HG03066 (cell line): ENCODE measurements at regions not wholly inside any gene's neighbourhood (a gene's known extent, or its start where the extent isn't known, plus 50 kb on each side); places are given as distances from the start of the nearest gene placed in this dataset.

ENCODE experiments used
- ATAC-seq: cut with Tn5 transposase; IDR thresholded peaks from one replicate; pipeline ENCODE4 v1.9.1; 2021; ENCODE audit warnings: low read depth; ENCODE audit not compliant: unreplicated experiment

DNA sequence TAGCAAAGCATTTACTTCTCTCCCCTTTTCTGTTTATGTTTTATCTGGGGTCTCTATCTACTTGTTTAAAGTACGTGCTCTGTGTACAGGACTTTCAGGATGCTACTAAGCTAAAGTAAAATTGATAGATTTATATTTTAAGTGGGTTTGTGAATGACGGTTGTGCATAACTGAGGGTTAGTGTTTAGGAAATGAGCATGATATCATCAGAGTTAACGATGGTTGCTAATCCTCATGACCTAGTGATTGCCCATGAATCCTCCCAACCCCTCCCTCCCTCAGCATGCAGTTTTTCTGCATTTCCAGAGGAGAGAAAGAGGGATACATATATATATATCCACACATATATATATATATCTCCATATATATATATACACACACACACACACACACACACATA, 957.2 kb downstream of the TUSC7 start:
- no peak for ATAC-seq

DNA sequence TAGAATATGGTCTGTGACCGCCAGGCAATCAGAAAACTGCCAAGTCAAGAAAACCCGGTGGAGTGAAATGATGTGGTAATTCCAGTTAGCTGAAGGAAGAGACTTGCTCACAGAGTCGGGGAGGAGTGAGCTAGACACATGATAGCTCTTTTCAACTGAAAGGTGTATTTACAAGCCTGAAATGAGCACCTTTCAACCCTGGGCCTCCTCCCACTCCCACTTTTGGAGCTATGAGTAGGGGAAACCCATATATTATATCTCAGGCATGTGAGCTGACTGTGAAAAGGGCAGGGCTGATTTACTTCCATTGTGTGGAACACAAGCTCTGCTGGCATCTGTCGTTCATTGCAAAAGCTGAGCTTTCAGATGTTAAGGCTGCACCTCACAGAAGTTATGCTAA, 960.2 kb downstream of the TUSC7 start:
- no peak for ATAC-seq

DNA sequence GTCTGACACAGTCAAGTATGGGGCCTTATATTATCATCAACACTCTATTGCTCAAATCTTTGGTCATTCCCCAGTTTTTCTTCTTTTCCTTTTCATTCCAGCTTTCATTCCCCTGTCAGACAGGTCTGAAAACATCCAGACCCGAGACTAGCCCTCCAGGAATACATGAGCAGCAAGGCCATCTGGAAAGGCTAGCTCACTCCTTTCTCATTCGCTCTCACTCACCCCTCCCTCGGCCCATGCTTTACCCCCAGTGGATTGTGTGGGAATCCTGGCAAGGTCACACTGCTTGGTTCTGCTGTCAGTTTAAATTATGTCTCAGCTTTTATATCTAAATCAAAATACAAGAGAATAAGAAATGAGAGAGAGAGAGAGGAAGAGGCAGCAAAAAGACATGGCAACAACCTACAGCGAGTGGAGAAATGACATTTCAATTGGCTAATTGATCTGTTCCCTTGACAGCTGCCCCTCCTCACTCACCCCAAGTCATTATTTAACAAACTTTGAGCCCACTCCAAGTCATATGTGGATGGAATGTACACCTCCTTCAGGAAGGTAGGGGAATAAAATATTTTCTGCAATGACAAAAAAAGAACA, 962.2 kb downstream of the TUSC7 start:
- ATAC-seq: no peak

DNA sequence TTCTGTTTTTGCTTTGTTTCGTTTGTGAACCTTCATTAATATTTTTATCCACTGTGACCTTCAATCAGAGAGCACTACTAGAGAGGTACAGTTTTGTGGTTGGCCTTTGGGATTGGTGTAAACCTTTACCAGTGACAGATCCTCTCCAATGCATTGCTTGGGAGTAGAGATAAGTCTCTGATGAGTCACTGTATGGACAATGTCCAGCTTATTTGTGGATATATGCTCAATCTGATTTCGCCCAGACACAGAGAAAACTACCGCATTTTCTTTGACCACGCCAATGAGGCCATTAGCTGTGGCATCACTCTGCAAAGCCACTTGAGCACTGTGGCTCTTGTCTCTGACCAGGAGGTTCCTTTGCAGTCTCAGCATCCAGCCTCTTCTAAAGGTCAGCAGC, 964.7 kb downstream of the TUSC7 start:
- ATAC-seq: no peak

DNA sequence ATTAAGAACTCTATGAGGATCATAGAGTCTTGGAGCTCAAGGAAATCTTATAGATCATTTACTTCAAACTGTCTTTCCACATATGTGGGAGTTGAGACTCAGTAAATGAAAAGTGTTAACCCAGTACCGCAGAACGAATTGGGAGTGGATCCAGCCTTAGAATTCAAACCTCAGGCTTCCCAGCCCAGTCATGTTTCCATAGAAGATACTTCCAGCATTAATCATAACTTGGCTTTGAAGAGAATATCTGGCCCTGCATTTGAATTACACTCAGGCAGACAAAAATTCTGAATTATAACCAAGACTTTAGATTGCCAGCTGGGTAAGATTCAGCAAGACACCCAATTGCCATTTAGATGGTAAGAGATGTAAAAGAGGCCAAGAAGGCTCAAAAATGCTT, 972.0 kb downstream of the TUSC7 start:
- no peak for ATAC-seq

DNA sequence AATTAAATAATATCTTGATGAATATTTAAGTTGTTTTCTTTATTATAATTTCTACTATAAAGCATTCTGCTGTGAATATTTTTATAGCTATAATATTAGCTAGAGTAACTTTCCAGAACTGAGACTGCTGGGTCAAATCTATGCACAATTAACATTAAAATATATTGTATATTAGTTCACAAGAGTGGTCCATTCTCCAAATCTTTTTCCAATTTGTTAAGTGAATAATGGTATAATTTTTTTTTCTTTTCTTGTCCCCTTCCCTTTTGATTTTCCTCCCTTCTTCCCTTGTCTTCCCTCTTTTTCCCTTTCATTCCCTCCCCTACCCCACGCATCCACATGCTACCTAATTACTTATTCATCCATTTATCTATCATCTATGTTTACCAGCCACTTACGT, 977.5 kb downstream of the TUSC7 start:
- no peak for ATAC-seq

DNA sequence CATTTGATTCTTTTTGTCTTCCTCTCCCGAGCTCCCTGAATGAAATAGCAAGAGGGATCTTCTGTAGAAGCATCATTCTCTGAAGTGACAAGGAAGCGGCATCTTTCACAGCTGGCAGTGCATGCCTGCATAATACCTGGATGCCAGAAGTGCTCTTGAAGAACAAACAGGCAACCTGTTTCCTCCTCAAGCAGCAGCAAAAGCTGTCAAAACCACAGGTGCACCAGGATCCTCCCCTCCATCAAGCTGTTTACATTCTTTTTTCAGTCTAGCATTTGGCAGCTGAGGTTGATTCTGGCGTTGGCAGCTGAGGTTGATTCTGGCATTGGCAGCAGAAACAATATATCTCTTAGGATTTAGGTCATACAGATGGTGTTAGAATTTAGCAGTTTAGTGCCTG, 979.0 kb downstream of the TUSC7 start:
- ATAC-seq: no peak

DNA sequence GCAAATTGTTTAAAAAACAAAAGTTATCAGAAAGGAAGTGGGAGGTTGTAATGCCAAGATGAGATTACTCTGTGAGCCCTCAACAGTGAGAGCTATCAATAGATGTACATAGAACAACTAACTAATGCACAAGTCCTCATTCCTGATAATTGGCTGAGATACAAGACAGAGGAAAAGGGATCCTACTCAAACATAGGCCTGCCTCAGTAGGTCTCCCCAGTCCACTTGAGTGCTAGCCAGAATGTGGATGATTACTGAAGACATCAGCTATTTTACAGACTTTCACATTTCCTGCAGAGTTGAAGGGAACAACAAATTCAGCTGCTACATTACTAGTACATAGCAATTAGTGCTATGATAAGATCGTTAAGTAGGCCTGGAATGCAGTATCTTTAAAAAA, 981.9 kb downstream of the TUSC7 start:
- no peak for ATAC-seq

DNA sequence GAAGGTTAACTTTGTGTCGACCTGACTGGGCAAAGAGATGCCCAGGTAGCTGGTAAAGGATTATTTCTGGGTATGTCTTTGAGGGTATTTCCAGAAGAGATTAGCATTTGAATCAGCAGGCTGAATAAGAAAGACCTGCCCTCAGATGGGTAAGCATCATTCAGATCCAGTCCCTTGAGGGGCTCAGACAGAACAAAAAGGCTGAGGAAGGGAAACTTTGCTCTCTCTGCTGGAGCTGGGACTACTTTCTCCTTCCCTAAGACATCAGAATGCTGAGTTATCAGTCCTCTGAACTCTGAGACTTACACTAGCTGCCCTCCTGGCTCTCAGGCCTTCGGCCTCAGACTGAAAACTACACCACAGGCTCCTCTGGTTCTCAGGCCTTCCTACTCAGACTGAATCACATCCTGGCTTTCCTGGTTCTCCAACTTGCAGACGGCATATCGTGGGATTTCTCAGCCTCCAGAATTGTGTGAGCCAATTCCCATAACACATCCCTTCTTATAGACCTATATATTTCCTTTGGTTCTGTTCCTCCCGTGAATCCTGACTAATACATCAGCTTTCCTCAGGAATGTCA, 982.9 kb downstream of the TUSC7 start:
- ATAC-seq: no peak

DNA sequence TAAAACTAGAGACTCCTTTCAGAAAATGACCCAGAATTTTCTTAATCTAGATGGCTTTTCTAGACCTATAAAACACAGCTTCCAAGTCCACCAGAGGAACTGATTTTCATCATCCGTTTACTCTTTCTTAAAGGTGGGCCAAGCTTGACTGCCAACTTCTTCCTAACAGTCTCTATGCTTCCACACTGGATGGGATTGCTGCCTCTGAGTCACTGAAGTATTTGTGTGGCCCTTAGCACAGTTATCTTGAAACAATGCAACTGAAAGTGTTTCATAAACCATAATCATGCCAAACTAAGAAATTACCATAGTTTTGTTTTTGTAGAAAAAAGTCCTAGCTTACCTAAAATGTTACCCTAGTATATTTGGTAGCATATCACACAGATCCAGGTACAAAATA, 985.7 kb downstream of the TUSC7 start:
- no peak for ATAC-seq

DNA sequence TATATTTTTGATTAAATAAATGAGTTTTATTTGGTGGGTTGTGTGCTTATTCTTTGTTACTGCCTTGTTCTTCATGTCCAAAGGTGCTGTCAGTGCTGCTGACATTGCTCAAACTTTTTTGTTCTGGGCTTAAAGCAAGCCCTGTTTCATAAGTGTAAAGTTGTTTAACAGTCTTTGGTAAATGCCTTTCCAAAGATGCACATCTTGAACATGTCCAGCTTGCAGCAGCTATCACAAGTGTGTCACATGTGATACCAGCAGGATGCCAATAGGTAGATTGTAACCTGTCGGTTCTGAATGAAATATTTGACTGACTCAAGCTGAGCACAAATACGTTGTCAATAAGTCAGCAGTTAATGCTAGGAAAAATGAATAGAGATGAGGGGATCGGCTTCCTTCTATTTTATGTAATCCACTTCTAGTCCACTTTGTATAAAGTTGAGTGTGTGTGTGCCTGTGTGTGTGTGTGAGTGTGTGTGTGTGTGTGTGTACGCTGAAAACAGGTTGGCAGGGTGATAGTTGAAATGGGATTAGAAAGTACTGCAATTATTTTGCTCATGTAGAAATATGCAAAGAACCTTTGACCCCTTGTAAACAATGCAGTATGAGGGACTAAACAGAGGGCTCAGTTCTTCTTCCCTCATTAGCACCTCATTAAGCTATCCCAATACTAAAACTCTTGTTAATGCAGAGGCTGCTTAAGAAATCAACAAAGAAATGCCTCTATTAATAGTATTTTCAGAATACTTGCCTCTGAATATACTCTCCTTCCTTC, 986.5 kb downstream of the TUSC7 start:
- no peak for ATAC-seq

DNA sequence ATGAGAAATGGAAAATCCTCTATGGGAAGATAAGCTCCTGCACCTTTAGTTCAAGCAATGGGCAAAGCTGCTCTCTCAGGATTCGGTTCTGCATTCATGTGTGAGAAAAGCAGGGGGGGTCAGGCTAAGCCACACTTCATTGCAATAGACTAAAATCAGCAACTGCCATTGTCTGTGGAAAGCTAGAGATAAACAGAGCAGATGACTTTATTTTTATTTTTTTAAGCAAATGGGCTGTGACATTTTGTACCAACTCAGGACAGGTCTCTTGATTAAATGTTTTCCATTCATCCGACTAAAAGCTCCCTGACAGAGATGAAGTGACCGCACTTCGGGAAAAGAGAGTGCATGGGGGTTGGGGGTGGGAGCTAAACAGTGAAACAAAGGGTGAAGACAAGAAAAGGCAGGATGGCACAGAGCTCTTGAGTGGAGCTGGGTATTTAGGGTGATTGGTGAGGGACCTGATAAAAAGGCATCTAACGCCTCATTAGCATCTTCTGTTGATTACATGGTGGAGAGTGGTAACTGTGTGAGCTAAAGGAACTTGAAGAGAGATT, 987.4 kb downstream of the TUSC7 start:
- ATAC-seq: no peak

DNA sequence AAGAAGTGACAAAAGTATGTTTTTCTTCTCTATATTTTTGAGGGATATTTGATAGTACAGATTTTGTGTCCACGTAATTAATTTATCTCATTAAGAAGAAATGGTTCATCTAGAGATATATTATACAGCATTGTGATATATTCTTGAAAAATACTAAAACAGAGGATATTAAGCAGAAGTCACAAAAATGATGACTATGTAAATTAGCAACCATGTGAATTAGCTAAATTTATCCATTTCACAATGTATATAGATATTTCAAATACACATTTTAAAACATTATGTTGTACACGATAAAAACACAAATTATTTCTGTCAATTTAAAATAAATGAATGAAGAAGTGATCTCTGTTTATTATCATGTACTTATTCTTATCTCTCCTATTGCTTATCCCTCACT, 989.5 kb downstream of the TUSC7 start:
- no peak for ATAC-seq

DNA sequence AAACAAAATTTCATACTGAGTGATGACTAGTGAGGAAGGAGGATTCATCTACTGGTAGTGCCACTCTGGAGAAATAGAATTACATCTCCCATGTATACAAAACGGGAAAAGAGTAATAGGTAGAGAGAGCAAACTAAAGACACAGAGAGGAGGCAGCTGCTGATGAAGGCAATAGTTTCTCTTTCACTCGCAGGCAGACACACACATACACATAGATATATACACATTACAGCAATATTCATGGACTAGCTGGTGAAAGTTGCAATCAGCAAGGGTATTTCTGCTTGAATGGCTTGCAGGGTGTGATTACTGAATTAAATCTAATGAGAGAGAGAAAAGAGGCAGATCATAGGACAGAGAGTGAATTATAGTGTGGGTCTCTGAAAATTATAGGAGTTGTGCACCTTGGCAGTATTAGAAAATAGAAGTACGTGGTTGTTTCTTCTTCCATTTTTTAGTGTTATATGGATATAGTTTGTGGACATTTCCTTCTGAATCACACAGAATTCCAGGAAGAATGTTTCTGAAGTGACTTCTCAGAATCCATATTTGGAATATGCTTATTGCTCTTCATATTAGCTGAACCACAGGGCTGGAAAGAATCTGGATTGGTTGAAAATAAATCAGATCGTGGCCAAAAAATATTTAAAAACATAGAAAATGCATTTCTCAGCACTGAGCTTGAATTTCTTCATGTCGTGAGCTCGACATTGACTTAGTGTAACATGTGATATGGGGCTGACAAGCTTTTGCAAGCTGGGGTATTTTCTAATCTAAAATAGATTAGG, 991.2 kb downstream of the TUSC7 start:
- ATAC-seq: no peak

DNA sequence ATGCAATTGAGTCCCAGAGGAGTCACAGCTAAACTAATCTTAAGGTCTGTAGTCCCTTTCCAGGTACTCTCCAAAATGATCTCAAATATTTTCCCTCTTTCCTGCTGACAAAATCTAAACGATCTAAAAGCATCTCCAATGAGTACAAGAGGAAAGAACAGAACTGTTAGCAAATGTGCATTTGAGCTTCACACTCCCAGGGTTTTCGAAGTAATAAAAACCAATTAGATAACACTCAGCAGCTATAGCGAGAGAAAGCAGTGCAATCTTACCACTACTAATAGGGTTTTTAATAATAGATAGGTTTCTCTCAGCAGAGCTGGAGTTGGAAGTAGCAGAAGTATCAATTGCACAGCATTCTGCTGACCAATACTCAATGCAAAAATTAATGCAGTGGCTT, 995.4 kb downstream of the TUSC7 start:
- no peak for ATAC-seq

DNA sequence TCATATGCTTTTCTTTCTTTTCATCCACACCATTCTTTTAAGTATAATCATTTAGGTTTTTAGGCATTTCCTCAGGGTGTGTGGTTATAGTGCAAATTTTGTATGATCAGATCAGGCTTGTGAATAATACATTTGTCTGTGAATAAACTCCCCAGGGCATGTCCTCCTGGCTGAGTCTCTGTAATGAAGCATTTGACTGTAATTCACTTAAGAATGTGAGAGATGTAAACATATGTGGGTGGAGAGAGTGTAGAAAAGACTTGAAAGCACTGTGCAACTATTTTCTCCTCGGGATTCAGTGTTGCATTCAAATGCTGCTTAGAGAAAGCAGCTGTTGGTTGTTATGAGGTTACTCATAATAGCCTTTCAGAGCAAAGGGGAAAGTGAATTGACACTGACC, 996.5 kb downstream of the TUSC7 start:
- no peak for ATAC-seq

DNA sequence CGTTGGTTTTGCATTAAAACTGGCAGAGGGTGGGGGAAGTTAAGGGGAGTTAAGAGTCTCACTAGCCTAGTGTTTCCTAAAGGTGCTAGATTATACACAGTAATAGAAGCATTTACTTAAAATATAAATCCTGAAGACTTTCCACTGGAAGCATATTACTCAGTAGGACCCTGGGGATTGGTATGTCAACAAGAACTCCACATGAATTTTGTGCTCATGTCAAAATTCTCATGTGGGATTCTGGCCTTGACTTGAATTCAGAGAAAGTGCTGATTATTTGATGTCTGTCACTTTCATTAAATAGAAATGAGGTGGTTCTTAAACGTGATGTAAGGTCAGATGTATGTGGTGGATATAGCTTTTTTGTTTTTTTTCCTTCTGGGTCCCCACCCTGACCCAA, 997.2 kb downstream of the TUSC7 start:
- no peak for ATAC-seq

DNA sequence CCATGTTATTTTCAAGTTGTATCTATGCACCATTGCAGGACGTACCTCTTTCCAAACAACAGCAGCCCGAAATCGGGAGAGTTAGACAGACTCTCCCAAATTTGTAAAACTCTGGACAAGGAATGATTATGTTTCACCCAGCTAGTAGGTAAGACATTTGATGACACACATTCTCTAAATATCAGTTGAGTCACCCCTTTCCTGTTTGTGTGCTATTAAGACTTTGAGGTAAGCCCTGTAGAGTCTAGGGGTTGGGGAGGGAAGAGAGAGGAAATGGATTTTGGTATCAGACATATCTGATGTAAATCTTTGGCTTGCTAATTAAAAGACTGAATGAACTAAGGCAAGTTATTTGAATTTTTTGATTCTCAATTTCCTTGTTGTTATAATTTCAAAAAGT, 999.0 kb downstream of the TUSC7 start:
- ATAC-seq: no peak

DNA sequence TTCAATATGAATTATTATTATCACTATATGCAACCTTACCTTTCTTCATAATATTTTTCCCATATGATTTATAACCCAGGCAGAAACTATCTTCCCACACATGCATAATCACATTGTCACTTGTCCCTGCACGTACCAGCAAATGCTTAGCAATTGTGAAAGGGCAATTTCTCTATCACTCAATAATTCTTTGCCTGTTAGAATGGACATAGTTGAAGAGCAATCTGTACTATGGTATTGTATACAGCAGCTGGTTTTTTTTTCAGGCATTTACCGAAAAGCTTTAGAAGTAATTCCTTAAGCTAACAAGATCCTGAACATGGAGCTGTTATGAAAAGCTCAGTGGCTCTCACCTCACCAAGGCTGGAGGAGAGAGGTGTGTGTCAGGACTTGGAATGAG, 999.5 kb downstream of the TUSC7 start:
- no peak for ATAC-seq

DNA sequence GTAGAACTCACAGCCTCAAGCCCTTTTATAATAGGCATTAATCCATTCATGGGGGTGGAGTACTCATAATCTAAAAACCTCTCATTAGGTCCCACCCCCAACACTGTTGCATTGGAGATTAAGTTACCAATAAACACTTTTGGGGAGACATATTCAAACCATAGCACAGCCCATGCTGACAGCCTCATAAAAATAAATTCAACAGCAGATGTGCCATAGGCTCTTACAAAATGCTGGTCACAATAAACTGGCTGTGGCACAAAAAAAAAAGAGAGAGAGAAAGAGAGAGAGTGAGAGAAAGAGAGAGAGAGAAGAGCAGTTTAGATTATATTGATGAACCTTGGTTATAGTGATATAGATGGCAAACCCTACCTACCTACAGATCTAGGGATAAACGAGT, 1000.9 kb downstream of the TUSC7 start:
- no peak for ATAC-seq

DNA sequence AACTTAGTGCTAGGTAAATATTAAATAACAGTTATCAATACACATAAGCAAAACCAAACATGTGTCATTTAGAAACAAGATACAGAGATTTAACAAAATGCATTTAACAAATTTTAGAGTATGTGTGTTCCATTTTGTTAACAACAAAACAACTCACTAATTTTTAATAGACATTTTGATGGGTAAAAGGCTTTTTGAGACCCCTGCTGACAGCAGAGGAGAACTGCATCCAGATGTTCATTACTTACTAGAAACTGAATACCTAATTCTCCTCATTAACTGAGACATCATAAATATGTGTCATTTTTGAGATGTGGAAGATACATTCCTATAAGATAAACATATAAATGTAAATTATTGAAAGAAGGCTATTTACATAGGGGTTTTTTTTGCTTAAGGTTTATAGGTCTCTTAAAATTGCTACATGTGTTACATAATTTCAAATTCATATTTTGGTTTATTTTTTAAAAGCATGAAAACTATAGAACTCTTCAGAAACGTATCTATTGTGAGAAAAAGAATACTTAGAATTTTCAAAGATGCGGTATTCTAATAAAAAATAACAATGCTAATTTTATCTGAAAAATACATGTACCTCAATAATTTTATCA, 1009.8 kb downstream of the TUSC7 start:
- ATAC-seq: no peak
